Erythroblast (primary cell): ENCODE measurements at regions not wholly inside any gene's neighbourhood (a gene's known extent, or its start where the extent isn't known, plus 50 kb on each side); places are given as distances from the start of the nearest gene placed in this dataset.
"Not testable (repeated sequence)": the region's sequence is repeated elsewhere in the genome, so short reads cannot be mapped to it uniquely, and the experiment has no call there.

Source experiments
- DNase-seq, 2 experiments: peaks; one replicate each; lab custom pipeline; 2025; lab: John Stamatoyannopoulos, UW
- GATA1 ChIP-seq: IDR thresholded peaks from 2 replicates; pipeline ENCODE4 v1.6.1; 2011; ENCODE audit warnings: low read depth, mild to moderate bottlenecking, control low read depth, low read length, moderate library complexity
- POLR2A ChIP-seq: IDR thresholded peaks from 2 replicates; pipeline ENCODE4 v1.6.1; 2011; ENCODE audit warnings: mild to moderate bottlenecking, low read length

DNA sequence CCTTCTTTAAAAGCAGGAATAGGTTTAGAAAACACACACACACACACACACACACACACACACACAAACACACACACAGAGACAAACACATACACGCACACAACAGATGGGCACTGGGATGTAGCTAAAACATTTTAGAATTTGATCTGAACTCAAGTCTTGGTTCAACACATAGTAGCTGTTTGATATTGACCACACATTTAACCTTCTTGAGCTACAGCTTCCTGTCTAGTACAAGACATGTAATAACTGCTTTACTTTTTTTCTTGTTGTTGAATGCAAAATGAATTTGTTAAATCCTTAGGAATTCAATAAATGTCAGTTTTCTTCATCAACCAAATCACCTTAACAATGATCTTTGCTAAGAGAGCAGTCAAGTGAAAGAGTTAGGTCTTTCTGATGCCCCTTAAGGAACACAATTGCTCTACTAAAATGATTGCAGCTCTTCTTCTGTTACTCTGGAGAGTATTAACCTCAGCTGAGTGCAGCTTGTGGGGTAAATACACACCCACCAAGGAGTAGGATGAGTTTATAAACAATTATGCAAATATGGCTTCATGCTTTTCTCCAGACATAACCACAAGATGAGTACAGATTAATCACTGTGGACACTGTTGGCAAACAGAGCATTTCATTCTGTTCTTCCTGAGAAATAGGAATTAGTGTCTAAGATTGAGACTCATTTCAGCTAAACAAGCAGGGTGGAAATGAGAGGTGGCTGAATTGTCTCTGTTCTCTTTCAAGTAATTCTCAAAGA lies 302.9 kb upstream of the PAPPA start:
- TF ChIP-seq GATA1: no peak
- TF ChIP-seq POLR2A: no peak
- DNase-seq: no peak

DNA sequence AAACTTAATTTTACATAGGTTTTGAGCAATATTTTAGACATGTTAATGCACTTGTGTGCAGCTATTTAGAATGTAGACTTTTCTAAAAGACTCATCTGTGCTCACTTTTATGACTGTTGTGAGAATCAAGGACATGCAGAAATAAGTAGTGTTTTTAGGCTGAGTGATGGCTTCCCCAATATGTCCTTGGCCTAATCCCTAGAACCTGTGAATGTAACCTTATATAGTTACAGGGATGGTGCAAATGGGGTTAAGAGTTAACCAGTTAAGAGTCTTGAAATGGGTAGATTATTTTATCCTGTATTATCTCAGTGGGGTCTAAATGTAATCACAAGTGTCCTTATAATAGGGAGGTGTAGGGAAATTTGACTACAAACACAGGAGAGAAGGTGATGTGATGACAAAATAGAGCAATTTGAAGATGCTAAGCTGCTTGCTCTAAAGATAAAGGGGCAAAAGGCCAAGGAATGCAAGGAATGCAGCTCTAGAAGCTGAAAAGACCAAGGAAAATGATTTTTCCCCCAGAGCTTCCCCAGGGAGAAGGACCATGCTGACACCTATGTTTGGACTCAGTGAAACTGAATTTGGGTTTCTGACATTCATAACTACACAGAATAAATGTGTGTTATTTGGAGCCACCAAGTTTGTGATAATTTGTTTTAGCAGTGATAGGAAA lies 298.0 kb upstream of the PAPPA start:
- no peak for TF ChIP-seq POLR2A
- TF ChIP-seq GATA1: no peak
- DNase-seq: no peak

DNA sequence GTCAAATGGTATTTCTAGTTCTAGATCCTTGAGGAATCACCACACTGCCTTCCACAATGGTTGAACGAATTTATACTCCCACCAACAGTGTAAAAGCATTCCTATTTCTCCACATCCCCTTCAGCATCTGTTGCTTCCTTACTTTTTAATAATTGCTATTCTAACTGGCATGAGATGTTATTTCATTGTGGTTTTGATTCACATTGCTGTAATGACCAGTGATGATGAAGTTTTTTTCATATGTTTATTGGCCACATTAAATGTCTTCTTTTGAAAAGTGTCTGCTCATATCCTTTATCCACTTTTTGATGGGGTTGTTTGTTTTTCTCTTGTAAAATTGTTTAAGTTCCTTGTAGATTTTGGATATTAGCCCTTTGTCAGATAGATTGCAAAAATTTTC lies 295.2 kb upstream of the PAPPA start:
- DNase-seq: not testable (repeated sequence)

DNA sequence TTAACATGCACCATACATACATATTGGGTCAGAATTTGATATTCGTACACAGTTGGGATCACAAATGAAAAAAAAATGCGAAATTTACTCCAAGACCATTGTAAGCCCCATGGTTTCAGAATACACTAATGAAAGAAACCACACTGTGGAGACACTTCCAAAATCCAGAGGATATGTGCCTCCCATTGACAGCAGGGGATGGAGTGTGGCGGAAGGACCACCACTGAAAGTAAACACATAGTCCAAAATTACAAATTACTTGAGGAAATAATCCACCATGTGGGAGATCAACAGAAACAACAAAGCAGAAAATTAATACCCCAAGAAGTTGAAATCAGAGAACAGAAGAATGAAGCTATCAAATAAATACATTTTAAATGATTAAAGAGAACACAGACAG lies 291.6 kb upstream of the PAPPA start:
- TF ChIP-seq POLR2A (no peak), GATA1 (no peak)
- DNase-seq: no peak

DNA sequence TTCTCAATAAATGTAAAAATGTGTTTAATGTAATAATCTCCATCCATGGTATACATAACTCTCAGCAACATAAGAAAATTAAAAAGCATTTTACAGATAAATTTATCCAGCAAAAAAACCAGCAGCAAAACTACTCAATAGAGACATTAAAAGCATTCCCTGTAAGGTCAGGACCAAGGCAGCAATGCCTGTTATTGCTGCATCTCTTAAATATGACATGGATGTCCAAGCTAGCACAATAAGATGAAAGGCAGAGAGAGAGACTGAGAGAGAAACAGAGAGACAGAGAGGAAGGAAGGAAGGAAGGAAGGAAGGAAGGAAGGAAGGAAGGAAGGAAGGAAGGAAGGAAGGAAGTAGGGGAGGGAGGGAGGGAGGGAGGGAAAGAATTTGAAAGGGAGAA lies 289.0 kb upstream of the PAPPA start:
- DNase-seq: no peak
- TF ChIP-seq GATA1: no peak
- TF ChIP-seq POLR2A: no peak

DNA sequence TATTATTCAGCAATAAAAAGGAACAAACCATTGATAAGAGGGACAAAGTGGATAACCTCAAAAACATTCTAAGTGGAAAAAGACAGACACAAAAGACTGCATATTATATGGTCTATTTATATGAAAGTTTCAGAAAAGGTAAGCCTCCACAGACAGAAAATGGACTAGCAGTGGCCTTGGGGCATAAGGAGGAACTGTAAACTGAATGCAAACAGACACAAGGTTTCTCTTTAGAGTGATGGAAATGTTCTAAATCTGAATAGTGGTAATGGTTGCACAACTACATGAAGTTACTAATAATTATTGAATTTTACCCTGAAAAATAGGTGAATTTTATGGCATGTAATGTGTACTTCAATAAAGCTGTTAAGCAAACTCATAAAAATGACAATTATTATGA lies 286.3 kb upstream of the PAPPA start:
- TF ChIP-seq POLR2A: no peak
- no peak for TF ChIP-seq GATA1
- no peak for DNase-seq

DNA sequence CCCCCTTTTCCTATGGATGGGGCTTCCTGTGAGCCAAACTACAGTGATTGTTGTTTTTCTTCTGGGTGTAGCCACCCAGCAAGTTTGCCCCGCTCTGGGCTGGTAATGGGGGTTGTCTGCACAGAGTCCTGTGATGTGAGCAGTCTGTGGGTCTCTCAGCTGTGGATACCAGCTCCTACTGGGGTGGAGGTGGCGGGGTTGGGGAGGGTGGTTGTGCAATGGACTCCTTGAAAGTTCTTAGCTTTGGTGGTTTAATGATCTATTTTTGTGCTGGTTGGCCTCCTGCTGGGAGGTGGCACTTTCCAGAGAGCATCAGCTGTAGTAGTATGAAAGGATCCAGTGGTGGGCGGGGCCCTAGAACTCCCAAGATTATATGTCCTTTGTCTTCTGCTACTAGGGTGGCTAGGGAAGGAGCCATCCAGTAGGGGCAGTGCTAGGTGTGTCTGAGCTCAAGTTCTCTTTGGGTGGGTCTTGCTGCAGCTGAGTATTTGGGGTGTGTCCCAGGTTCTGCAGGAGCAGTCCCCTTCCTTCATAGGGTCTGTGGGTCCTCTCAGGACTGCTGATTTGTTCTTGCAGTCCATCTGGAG lies 275.6 kb upstream of the PAPPA start:
- no peak for DNase-seq
- no peak for TF ChIP-seq GATA1
- no peak for TF ChIP-seq POLR2A

DNA sequence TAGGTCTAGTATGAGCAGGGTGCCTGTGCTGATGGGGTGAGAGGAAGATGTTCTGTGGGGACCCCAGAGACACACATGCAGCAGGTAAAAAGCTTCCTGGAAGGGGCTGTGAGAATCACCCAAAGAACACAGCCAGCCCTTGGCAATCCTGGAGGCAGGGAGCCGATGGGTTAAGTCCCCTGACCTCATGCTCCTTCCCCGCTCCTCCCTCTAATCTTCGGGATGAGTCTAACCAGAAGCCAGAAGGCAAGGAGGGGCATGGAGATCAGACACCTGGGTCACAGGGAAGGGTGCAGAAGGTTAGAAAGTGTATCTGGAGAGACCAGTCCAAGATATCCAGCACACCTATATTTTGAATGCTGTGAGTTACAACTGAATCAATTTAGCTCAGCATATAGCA lies 274.1 kb upstream of the PAPPA start:
- TF ChIP-seq GATA1 (no peak), POLR2A (no peak)
- no peak for DNase-seq

DNA sequence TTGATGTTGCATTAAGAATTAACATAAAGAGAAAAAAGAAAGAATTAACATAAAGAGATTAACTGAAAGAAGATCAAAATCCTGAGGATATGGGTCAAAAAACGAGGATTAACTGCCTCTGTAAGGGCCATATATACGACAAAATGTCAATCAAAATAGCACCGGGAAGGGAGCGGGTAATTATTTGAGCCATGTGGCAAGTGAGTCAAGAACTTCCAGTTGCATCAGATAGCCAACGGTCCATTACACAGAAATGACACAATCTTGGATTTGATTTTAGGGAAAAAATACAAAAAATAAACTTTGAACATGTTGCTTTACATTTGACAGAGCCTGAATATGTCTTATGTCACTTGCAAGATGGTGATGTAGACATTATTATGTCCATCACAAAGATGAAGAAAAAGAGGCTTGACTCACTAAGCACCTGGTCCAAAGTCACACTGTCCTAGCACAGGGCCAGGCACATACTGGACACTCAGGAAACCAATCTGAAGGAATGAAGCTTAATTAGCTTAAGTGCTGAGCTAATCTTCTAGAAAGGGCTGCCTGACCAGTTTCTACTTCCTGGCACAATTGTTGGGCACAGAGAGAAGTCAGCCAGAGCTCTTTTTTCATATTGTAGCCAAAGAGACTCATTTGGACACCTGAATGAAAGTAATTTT lies 273.2 kb upstream of the PAPPA start:
- DNase-seq: no peak
- TF ChIP-seq POLR2A (no peak), GATA1 (no peak)

DNA sequence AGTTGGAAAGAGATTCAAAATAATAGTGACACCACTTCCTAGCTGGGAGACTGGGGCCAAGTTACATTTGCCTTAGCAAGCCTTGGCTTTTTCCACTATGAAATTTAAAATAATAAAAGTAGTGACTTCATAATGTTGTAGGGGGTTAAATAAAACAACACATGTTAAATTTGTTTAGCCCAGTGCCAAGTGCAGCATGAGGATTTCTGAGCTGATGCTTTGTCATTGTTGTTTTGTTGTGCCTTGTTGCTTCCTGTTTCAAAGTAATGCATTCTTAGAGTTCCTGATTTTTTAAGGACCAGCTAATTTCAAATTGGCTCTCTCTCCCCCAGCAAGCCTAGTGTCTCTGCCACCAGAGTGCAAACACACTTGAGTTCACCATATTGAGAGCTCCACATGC lies 270.7 kb upstream of the PAPPA start:
- DNase-seq: no peak
- TF ChIP-seq POLR2A (no peak), GATA1 (no peak)

DNA sequence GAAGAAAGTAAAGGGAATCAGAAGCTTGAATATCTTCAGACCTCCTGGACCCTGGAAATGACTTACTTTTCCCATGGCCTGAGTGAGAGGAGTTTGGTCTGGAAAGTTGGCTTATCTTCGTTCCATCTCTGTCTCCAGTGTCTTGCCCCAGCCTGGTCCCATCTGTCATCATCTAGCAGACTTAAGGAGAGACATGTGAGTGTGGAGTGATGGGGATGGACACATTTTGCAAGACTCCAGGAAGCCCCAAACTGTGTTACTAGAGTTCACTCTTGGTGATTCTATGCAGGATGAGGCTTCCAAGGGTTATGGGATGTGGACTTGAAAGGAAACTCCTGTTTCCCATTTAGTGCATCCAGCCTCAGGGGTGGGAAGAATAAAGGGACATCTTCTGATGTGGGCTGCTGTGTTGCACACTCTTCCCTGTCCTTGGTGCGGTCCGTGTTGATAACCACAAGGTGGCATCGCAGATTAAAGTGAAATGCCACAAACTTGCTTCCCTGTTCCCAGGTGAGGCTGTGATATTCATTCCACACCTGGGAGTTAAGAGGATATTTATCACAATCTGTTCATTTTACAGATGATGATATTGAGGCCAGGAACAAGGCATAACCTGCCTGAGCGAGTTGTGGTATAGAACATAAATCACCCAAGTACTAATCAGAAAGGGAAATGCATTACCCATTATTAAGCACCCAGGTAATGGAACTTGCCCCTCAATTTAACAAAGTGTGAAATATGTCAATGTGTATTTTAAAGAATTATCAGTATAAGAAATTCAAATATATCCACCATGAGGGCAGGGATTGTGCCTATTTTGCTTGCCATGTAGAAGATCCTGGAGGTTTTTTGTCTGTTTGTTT lies 269.9 kb upstream of the PAPPA start:
- DNase-seq: peak in 1 of 2 experiments; percentile 19
- TF ChIP-seq POLR2A (no peak), GATA1 (no peak)

DNA sequence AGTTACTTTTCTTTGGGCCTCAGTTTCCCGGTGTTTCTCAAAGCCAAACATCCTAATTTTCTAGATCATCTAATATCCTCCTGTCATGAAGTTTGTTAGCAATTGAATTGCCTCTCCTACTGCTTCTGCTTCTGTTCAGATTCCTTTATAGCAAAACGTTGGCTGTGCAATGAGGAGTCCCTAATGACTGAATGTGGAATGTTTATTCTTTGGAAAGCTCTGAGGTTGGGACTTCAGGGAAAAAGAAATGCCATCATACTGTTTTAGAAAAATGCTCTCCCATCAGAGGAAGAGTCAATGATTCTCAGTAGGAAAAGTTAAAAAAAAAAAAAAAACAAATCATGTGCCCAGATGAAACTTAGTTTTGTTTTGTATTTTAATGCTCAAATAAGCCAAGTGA lies 268.7 kb upstream of the PAPPA start:
- TF ChIP-seq GATA1 (no peak), POLR2A (no peak)
- DNase-seq: no peak

DNA sequence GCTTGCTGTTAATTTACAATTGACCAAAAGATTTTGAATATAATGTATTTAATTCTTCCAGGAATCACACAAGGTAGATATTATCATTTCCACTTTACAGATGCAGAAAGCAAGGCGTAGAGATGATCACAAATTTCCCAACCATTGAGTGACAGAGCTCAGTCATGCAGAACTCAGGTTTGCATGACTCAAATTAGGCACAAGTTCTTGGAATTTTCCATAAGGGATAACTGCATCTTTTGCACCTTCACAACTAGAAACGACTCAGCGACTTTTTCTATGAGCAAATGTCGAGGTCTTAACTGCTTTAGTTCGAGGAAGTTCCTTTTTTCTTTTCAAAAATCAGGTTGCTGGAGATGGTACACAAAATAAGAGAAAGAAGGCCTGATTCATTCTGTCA lies 265.5 kb upstream of the PAPPA start:
- DNase-seq: no peak
- TF ChIP-seq GATA1 (no peak), POLR2A (no peak)
